ENCODE measurements at regions not wholly inside any gene's neighbourhood (a gene's known extent, or its start where the extent isn't known, plus 50 kb on each side); places are given as distances from the start of the nearest gene placed in this dataset.

DNA sequence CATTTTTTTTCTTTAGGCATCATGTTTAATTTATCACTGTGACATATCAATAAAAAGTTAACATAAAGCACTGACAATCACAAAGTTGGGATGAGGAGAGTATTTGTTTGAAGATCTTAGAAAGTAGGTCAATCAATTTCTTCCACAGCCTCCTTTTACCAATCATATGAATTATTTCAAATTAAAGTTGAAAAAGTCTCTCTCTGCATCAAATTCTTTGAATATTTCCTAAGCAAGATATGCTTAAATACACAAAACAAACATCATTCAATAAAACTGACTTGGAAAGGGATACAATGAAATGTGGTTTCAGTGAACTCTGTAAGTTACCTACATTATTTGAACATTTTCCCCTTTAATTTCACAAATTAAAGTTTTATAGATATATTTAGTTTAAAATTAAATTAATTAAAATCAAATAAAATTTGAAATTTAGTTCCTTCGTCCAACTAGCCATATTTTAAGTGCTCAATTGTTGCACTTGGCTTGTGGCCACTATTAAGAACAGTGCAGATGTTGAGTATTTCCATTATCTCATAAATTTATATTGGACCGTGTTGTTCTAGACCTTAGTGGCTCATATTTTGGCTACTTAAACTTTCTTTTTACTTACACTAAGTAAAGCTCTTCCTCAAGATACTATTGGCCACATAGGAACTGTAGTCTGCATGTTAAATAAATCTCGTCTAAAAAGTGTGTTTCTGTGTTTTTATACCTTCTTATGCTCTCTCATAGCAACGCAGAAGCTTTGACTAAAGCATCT lies 949.7 kb upstream of the NUDT12 start:
- TF ChIP-seq, protein P1, sequence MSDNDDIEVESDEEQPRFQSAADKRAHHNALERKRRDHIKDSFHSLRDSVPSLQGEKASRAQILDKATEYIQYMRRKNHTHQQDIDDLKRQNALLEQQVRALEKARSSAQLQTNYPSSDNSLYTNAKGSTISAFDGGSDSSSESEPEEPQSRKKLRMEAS (IDR thresholded peaks at IDR 0.05; ENCODE audit: low read depth): no peak
- TF ChIP-seq, protein P2, sequence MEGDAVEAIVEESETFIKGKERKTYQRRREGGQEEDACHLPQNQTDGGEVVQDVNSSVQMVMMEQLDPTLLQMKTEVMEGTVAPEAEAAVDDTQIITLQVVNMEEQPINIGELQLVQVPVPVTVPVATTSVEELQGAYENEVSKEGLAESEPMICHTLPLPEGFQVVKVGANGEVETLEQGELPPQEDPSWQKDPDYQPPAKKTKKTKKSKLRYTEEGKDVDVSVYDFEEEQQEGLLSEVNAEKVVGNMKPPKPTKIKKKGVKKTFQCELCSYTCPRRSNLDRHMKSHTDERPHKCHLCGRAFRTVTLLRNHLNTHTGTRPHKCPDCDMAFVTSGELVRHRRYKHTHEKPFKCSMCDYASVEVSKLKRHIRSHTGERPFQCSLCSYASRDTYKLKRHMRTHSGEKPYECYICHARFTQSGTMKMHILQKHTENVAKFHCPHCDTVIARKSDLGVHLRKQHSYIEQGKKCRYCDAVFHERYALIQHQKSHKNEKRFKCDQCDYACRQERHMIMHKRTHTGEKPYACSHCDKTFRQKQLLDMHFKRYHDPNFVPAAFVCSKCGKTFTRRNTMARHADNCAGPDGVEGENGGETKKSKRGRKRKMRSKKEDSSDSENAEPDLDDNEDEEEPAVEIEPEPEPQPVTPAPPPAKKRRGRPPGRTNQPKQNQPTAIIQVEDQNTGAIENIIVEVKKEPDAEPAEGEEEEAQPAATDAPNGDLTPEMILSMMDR (IDR thresholded peaks at IDR 0.05): no peak
- TF ChIP-seq FOXM1 (IDR thresholded peaks at IDR 0.05; ENCODE audit: low read depth) (no peak), TCF12 (IDR thresholded peaks at IDR 0.05) (peak; percentile 19; the same call in 1 of the 2 replicates), EZH2phosphoT487 (IDR thresholded peaks at IDR 0.05; ENCODE audit: borderline replicate concordance, low read depth) (no peak), GABPA (IDR thresholded peaks at IDR 0.05; ENCODE audit: low read depth) (no peak), JUND (IDR thresholded peaks at IDR 0.05) (no peak), POLR2AphosphoS5 (IDR thresholded peaks at IDR 0.05; ENCODE audit: low read depth, low read length) (no peak), MXI1 (IDR thresholded peaks at IDR 0.05; ENCODE audit: low read depth, low read length) (no peak), EP300 (IDR thresholded peaks at IDR 0.05; ENCODE audit: borderline replicate concordance in 1 of 2, low read depth in 1 of 2, low read length in 1 of 2) (no peak), TEAD4 (IDR thresholded peaks at IDR 0.05; ENCODE audit: borderline replicate concordance, insufficient read depth) (no peak), RCOR1 (IDR thresholded peaks at IDR 0.05; ENCODE audit: low read length) (no peak)
- TF ChIP-seq, protein P3, sequence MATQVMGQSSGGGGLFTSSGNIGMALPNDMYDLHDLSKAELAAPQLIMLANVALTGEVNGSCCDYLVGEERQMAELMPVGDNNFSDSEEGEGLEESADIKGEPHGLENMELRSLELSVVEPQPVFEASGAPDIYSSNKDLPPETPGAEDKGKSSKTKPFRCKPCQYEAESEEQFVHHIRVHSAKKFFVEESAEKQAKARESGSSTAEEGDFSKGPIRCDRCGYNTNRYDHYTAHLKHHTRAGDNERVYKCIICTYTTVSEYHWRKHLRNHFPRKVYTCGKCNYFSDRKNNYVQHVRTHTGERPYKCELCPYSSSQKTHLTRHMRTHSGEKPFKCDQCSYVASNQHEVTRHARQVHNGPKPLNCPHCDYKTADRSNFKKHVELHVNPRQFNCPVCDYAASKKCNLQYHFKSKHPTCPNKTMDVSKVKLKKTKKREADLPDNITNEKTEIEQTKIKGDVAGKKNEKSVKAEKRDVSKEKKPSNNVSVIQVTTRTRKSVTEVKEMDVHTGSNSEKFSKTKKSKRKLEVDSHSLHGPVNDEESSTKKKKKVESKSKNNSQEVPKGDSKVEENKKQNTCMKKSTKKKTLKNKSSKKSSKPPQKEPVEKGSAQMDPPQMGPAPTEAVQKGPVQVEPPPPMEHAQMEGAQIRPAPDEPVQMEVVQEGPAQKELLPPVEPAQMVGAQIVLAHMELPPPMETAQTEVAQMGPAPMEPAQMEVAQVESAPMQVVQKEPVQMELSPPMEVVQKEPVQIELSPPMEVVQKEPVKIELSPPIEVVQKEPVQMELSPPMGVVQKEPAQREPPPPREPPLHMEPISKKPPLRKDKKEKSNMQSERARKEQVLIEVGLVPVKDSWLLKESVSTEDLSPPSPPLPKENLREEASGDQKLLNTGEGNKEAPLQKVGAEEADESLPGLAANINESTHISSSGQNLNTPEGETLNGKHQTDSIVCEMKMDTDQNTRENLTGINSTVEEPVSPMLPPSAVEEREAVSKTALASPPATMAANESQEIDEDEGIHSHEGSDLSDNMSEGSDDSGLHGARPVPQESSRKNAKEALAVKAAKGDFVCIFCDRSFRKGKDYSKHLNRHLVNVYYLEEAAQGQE (IDR thresholded peaks at IDR 0.05; ENCODE audit: low read depth, low read length): no peak
- TF ChIP-seq, protein P4, sequence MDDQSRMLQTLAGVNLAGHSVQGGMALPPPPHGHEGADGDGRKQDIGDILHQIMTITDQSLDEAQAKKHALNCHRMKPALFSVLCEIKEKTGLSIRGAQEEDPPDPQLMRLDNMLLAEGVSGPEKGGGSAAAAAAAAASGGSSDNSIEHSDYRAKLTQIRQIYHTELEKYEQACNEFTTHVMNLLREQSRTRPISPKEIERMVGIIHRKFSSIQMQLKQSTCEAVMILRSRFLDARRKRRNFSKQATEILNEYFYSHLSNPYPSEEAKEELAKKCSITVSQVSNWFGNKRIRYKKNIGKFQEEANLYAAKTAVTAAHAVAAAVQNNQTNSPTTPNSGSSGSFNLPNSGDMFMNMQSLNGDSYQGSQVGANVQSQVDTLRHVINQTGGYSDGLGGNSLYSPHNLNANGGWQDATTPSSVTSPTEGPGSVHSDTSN (IDR thresholded peaks at IDR 0.05): no peak
